H9 (cell line): ENCODE measurements at regions not wholly inside any gene's neighbourhood (a gene's known extent, or its start where the extent isn't known, plus 50 kb on each side); places are given as distances from the start of the nearest gene placed in this dataset.

Experiments
- DNase-seq: peaks from one replicate; pipeline ENCODE4 v3.0.0-alpha.2; 2017
- H2AFZ ChIP-seq: one replicate; pipeline ENCODE4 v1.6.1; 2013; ENCODE audit warnings: mild to moderate bottlenecking, low read length, control low read depth, moderate library complexity
- H2AK5ac ChIP-seq: 2 replicates; pipeline ENCODE4 v1.6.1; 2013; ENCODE audit warnings: low read length, control low read depth, mixed read lengths; ENCODE audit not compliant: insufficient read length
- H2BK120ac ChIP-seq: one replicate; pipeline ENCODE4 v1.6.1; 2013; ENCODE audit warnings: low read depth, mild to moderate bottlenecking, low read length, control low read depth, inconsistent platforms; ENCODE audit not compliant: poor library complexity, severe bottlenecking
- H2BK12ac ChIP-seq: 2 replicates; pipeline ENCODE4 v1.6.1; 2013; ENCODE audit warnings: low read length, control low read depth, mixed read lengths, low read depth; ENCODE audit not compliant: insufficient read length
- H2BK15ac ChIP-seq: 2 replicates; pipeline ENCODE4 v1.6.1; 2013; ENCODE audit warnings: low read depth, low read length, control low read depth
- H2BK20ac ChIP-seq: one replicate; pipeline ENCODE4 v1.6.1; 2013; ENCODE audit warnings: low read depth, mild to moderate bottlenecking, low read length, control low read depth, inconsistent platforms; ENCODE audit not compliant: poor library complexity, severe bottlenecking
- H2BK5ac ChIP-seq: 2 replicates; pipeline ENCODE4 v1.6.1; 2013; ENCODE audit warnings: low read length, control low read depth, mixed read lengths; ENCODE audit not compliant: insufficient read length
- H3K14ac ChIP-seq: 2 replicates; pipeline ENCODE4 v1.6.1; 2013; ENCODE audit warnings: low read length, control low read depth; ENCODE audit not compliant: insufficient read depth
- H3K18ac ChIP-seq: 2 replicates; pipeline ENCODE4 v1.6.1; 2013; ENCODE audit warnings: low read depth, mild to moderate bottlenecking, mixed read lengths, low read length, control low read depth; ENCODE audit not compliant: insufficient read length
- H3K23ac ChIP-seq: 2 replicates; pipeline ENCODE4 v1.6.1; 2013; ENCODE audit warnings: low read length, control low read depth, mixed read lengths, low read depth; ENCODE audit not compliant: insufficient read length
- H3K23me2 ChIP-seq: 2 replicates; pipeline ENCODE4 v1.6.1; 2013; ENCODE audit warnings: low read depth, mild to moderate bottlenecking, mixed read lengths, low read length, control low read depth; ENCODE audit not compliant: insufficient read length, poor library complexity, severe bottlenecking
- H3K27ac ChIP-seq: 2 replicates; pipeline ENCODE4 v1.5.1; 2013; ENCODE audit warnings: low read length, control low read depth, mixed read lengths, low read depth; ENCODE audit not compliant: insufficient read length
- H3K27me3 ChIP-seq: 2 replicates; pipeline ENCODE4 v1.6.1; 2013; ENCODE audit warnings: low read length, control low read depth, inconsistent platforms; ENCODE audit not compliant: insufficient read depth
- H3K4ac ChIP-seq: 2 replicates; pipeline ENCODE4 v1.6.1; 2013; ENCODE audit warnings: low read depth, mild to moderate bottlenecking, control low read depth, inconsistent platforms, low read length, moderate library complexity
- H3K4me1 ChIP-seq: 2 replicates; pipeline ENCODE4 v1.6.1; 2013; ENCODE audit warnings: low read length, control low read depth, inconsistent platforms; ENCODE audit not compliant: insufficient read depth
- H3K4me2 ChIP-seq: 2 replicates; pipeline ENCODE4 v1.6.1; 2013; ENCODE audit warnings: low read length, control low read depth, mixed read lengths; ENCODE audit not compliant: insufficient read length, insufficient read depth
- H3K56ac ChIP-seq: 2 replicates; pipeline ENCODE4 v1.6.1; 2013; ENCODE audit warnings: low read depth, mild to moderate bottlenecking, mixed read lengths, low read length, control low read depth; ENCODE audit not compliant: insufficient read length
- H3K79me1 ChIP-seq: 2 replicates; pipeline ENCODE4 v1.6.1; 2013; ENCODE audit warnings: low read depth, mild to moderate bottlenecking, moderate library complexity, low read length, control low read depth, inconsistent platforms; ENCODE audit not compliant: insufficient read depth, poor library complexity, severe bottlenecking
- H3K79me2 ChIP-seq: 2 replicates; pipeline ENCODE4 v1.6.1; 2013; ENCODE audit warnings: low read length, control low read depth, inconsistent platforms; ENCODE audit not compliant: insufficient read depth
- H3K9ac ChIP-seq: 2 replicates; pipeline ENCODE4 v1.6.1; 2013; ENCODE audit warnings: low read length, control low read depth, mixed read lengths; ENCODE audit not compliant: insufficient read length; ENCODE audit errors: extremely low read depth
- H3K9me3 ChIP-seq: one replicate; pipeline ENCODE4 v1.6.1; 2013; ENCODE audit warnings: low read depth, low read length, inconsistent platforms; ENCODE audit not compliant: control insufficient read depth
- H3T11ph ChIP-seq: one replicate; pipeline ENCODE4 v1.6.1; 2013; ENCODE audit warnings: mild to moderate bottlenecking, low read length, control low read depth, inconsistent platforms
- H4K20me1 ChIP-seq: one replicate; pipeline ENCODE4 v1.6.1; 2013; ENCODE audit not compliant: control insufficient read depth, insufficient read length, insufficient read depth
- H4K5ac ChIP-seq: 2 replicates; pipeline ENCODE4 v1.6.1; 2013; ENCODE audit warnings: low read depth, mild to moderate bottlenecking, mixed read lengths, low read length, control low read depth; ENCODE audit not compliant: insufficient read length
- H4K8ac ChIP-seq: replicated peaks from 2 replicates; pipeline ENCODE4 v1.6.1; 2013; ENCODE audit warnings: low read length, control low read depth, mixed read lengths, low read depth; ENCODE audit not compliant: insufficient read length
- H4K91ac ChIP-seq: 2 replicates; pipeline ENCODE4 v1.6.1; 2013; ENCODE audit warnings: low read depth, mild to moderate bottlenecking, moderate library complexity, mixed read lengths, low read length, control low read depth; ENCODE audit not compliant: insufficient read length
- H3K27ac Mint-ChIP-seq, 3 experiments: 2 replicates in 2 of 3; 3 replicates in 1 of 3; pipeline ENCODE4 v1.8.0; 2020 to 2021; ENCODE audit warnings: mixed read lengths in 3 of 3, mild to moderate bottlenecking in 1 of 3, moderate library complexity in 1 of 3
- H3K27me3 Mint-ChIP-seq: 2 replicates; pipeline ENCODE4 v1.8.0; 2021; ENCODE audit warnings: low read depth, mild to moderate bottlenecking, moderate library complexity, mixed read lengths
- H3K36me3 Mint-ChIP-seq, 3 experiments: 2 replicates in 2 of 3; 3 replicates in 1 of 3; pipeline ENCODE4 v1.8.0; 2020 to 2021; ENCODE audit warnings: low read depth in 3 of 3, mixed read lengths in 3 of 3; ENCODE audit not compliant: insufficient read depth in 1 of 3
- H3K4me1 Mint-ChIP-seq, 2 experiments: 2 replicates each; pipeline ENCODE4 v1.8.0; 2020; ENCODE audit warnings: mixed read lengths in 2 of 2
- H3K4me3 Mint-ChIP-seq, 2 experiments: 2 replicates in 1 of 2; 3 replicates in 1 of 2; pipeline ENCODE4 v1.8.0; 2020 to 2021; ENCODE audit warnings: mild to moderate bottlenecking in 2 of 2, mixed read lengths in 2 of 2, moderate library complexity in 1 of 2
- H3K9me3 Mint-ChIP-seq, 2 experiments: 2 replicates in 1 of 2; 3 replicates in 1 of 2; pipeline ENCODE4 v1.8.0; 2020; ENCODE audit warnings: mild to moderate bottlenecking in 2 of 2, mixed read lengths in 2 of 2, moderate library complexity in 1 of 2
- CTCF ChIP-seq: fragments of 200-600 bp; sonication (generic); conservative IDR thresholded peaks from 3 replicates; pipeline ENCODE4 v1.8.0; 2021; ENCODE audit warnings: antibody characterized with exemption, mild to moderate bottlenecking
- WGBS: extraction: QIAGEN DNeasy Blood & Tissue Kit; methylation state at CpG from one replicate; pipeline ENCODE4 v1.1.7; 2013; ENCODE audit warnings: missing lambda C conversion rate, low lambda C conversion rate, mixed read lengths; ENCODE audit not compliant: insufficient read length; ENCODE audit errors: extremely low coverage; 5-methylcytosine and 5-hydroxymethylcytosine counted together

GRCh38 chr20:52852714-52853113, 119.4 kb upstream of the TSHZ2 start:
- Histone ChIP-seq H2AK5ac (no peak overlapping the region), H3K27ac (no peak overlapping the region), H4K5ac (no peak overlapping the region), H3K79me2 (no peaks in the 10 kb centered on the region), H2AFZ (no peak overlapping the region), H3K23me2 (no peaks in the 10 kb centered on the region), H4K8ac (no peak overlapping the region), H2BK20ac (no peak overlapping the region), H3K27me3 (no peaks in the 10 kb centered on the region), H2BK15ac (no peak overlapping the region), H3K18ac (no peak overlapping the region), H3K23ac (no peak overlapping the region), H3K9me3 (no peaks in the 10 kb centered on the region), H2BK5ac (no peak overlapping the region), H3K79me1 (no peaks in the 10 kb centered on the region), H2BK12ac (no peak overlapping the region), H3K56ac (no peak overlapping the region), H3K14ac (no peak overlapping the region), H3K4ac (no peak overlapping the region), H4K20me1 (no peaks in the 10 kb centered on the region), H4K91ac (no peak overlapping the region), H3T11ph (no peak overlapping the region), H3K4me2 (no peak overlapping the region), H3K4me1 (no peaks in the 10 kb centered on the region), H2BK120ac (no peak overlapping the region), H3K9ac (no peak overlapping the region)
- H3K36me3 Mint-ChIP-seq = no peaks in the 10 kb centered on the region
- no peak for DNase-seq
- no peak for TF ChIP-seq CTCF
- H3K27ac Mint-ChIP-seq = no peak overlapping the region
- H3K9me3 Mint-ChIP-seq = no peaks in the 10 kb centered on the region
- no peaks in the 10 kb centered on the region for H3K27me3 Mint-ChIP-seq
- no CpG with 5 or more reads among the region's 3 CpGs for WGBS
- H3K4me1 Mint-ChIP-seq = peaks cover 8 to 9% of the 10 kb centered on the region in 2 experiments
- no peak overlapping the region for H3K4me3 Mint-ChIP-seq
